ENCODE measurements at regions not wholly inside any gene's neighbourhood (a gene's known extent, or its start where the extent isn't known, plus 50 kb on each side); places are given as distances from the start of the nearest gene placed in this dataset.

GRCh38 chr17:54063639-54064038, 240.9 kb downstream of the KIF2B start:
- no peak overlapping the region for H2BK5ac ChIP-seq (ENCODE audit: low read depth, low read length, poor library complexity, severe bottlenecking)
- ChIA-PET POLR2A (ENCODE audit: unreplicated experiment) (no interaction called here), CTCF (no interaction called here)
- H3K79me1 ChIP-seq (ENCODE audit: low read depth in 1 of 2, low read length in 2 of 2), result no peaks in the 10 kb centered on the region
- no peak overlapping the region for H3K4me2 ChIP-seq (ENCODE audit: low read depth, low read length)
- H4K91ac ChIP-seq (ENCODE audit: insufficient read depth, low read depth, low read length), result no peak overlapping the region
- DNase-seq (no peak), ATAC-seq (ENCODE audit: low read depth) (no peak)
- no peak overlapping the region for H3K4me3 ChIP-seq (ENCODE audit: insufficient read depth, low read depth, low read length)
- H4K20me1 ChIP-seq (ENCODE audit: insufficient read depth, low read length), result no peaks in the 10 kb centered on the region
- no peak overlapping the region for H4K8ac ChIP-seq (ENCODE audit: low read depth in 2 of 2, low read length in 2 of 2)
- no peak overlapping the region for H3K4ac ChIP-seq (ENCODE audit: low read depth, low read length)
- no CpG with 5 or more reads among the region's 1 CpG for WGBS, 2 experiments (ENCODE audit: extremely low coverage in 2 of 2, insufficient read length in 1 of 2)
- H3K9me1 ChIP-seq (ENCODE audit: insufficient read depth, low read length), result no peaks in the 10 kb centered on the region
- TF ChIP-seq CEBPB (IDR thresholded peaks at IDR 0.05; ENCODE audit: low read depth, low read length) (no peak), FOS (IDR thresholded peaks at IDR 0.05; ENCODE audit: low read depth, low read length) (no peak), CHD1 (IDR thresholded peaks at IDR 0.05; ENCODE audit: low read depth, low read length) (no peak), MAFK (IDR thresholded peaks at IDR 0.05; ENCODE audit: low read depth, low read length) (no peak), NFE2L2 (IDR thresholded peaks at IDR 0.05; ENCODE audit: low read depth, low read length) (no peak), RCOR1 (IDR thresholded peaks at IDR 0.05; ENCODE audit: insufficient replicate concordance, low read length) (no peak)
- H4K5ac ChIP-seq (ENCODE audit: low read depth, low read length), result no peak overlapping the region
- no peak overlapping the region for H2BK20ac ChIP-seq (ENCODE audit: low read depth, low read length)
- dilution Hi-C loops (cut with HindIII; ENCODE audit: low sequenced_read_pairs, unreplicated experiment), result no loop called here
- intact Hi-C loops (cut with micrococcal nuclease), result no loop called here
- H3K36me3 ChIP-seq (ENCODE audit: control insufficient read depth, insufficient read depth, low read length), result no peaks in the 10 kb centered on the region
- no peak overlapping the region for H2AK5ac ChIP-seq (ENCODE audit: low read depth, low read length)
- H3K27me3 ChIP-seq (ENCODE audit: control insufficient read depth, insufficient read depth, low read length), result no peaks in the 10 kb centered on the region
- H2BK15ac ChIP-seq (ENCODE audit: low read depth, low read length), result no peak overlapping the region
- no peak overlapping the region for H2AFZ ChIP-seq (replicated peaks; ENCODE audit: low read length, poor library complexity)
- H3K14ac ChIP-seq (replicated peaks; ENCODE audit: low read depth, low read length), result no peak overlapping the region
- H3K56ac ChIP-seq (ENCODE audit: extremely low read depth, insufficient read depth, low read length), result no peak overlapping the region
- H3K27ac ChIP-seq (ENCODE audit: insufficient read depth, low read length), result no peak overlapping the region
- no TSS peak for BruUV-seq (replicated peaks)
- H3K9me3 ChIP-seq (ENCODE audit: control insufficient read depth, insufficient read depth, low read length), result peaks cover 1% of the 10 kb centered on the region
- H2AK9ac ChIP-seq (replicated peaks; ENCODE audit: low read depth, low read length, poor library complexity), result no peak overlapping the region
- H2BK120ac ChIP-seq (ENCODE audit: low read depth, low read length), result no peak overlapping the region
- in situ Hi-C loops (cut with MboI; ENCODE audit: low sequenced_read_pairs), result no loop called here
- H3K23ac ChIP-seq (ENCODE audit: low read depth, low read length), result no peak overlapping the region
- H3K9ac ChIP-seq (ENCODE audit: low read depth, low read length), result no peak overlapping the region
- no peaks in the 10 kb centered on the region for H3K4me1 ChIP-seq (ENCODE audit: control insufficient read depth, insufficient read depth, low read length)
- no peak overlapping the region for H3K18ac ChIP-seq (ENCODE audit: low read depth, low read length)

All from IMR-90 (cell line).